IPS-11a (cell line): ENCODE measurements at regions not wholly inside any gene's neighbourhood (a gene's known extent, or its start where the extent isn't known, plus 50 kb on each side); places are given as distances from the start of the nearest gene placed in this dataset.
"Not testable (repeated sequence)": the region's sequence is repeated elsewhere in the genome, so short reads cannot be mapped to it uniquely, and the experiment has no call there.

Experiments used
- H3K4me3 ChIP-seq: one replicate; pipeline ENCODE4 v1.5.1; 2013; ENCODE audit warnings: low read depth, low read length, control low read depth

GRCh38 chr9:104980039-104980654 lies 52.2 kb upstream of the ABCA1 start:
- H3K4me3 ChIP-seq, result no peak overlapping the region

GRCh38 chr9:104981543-104982129 lies 53.7 kb upstream of the ABCA1 start:
- no peak overlapping the region for H3K4me3 ChIP-seq

GRCh38 chr9:104982543-104982942 lies 54.6 kb upstream of the ABCA1 start:
- H3K4me3 ChIP-seq, result no peak overlapping the region

- no peak overlapping the region for H3K4me3 ChIP-seq
These were observed 55.5 kb upstream of the ABCA1 start for GRCh38 chr9:104983491-104983890.

- no peak overlapping the region for H3K4me3 ChIP-seq
These were observed 56.2 kb upstream of the ABCA1 start for GRCh38 chr9:104984121-104984520.

- no peak overlapping the region for H3K4me3 ChIP-seq
These were observed 56.6 kb upstream of the ABCA1 start for GRCh38 chr9:104984542-104984941.

- H3K4me3 ChIP-seq, result no peak overlapping the region
These were observed 57.0 kb upstream of the ABCA1 start for GRCh38 chr9:104984948-104985347.

- H3K4me3 ChIP-seq, result no peak overlapping the region
These were observed 58.1 kb upstream of the ABCA1 start for GRCh38 chr9:104986096-104986495.

GRCh38 chr9:104987743-104988142 lies 59.8 kb upstream of the ABCA1 start:
- H3K4me3 ChIP-seq, result no peak overlapping the region

GRCh38 chr9:104988539-104988938 lies 60.6 kb upstream of the ABCA1 start:
- H3K4me3 ChIP-seq, result no peak overlapping the region

GRCh38 chr9:104991144-104991953 lies 63.4 kb upstream of the ABCA1 start:
- peak overlapping the region; percentile 40 for H3K4me3 ChIP-seq

- no peak overlapping the region for H3K4me3 ChIP-seq
These were observed 64.7 kb upstream of the ABCA1 start for GRCh38 chr9:104992659-104993058.

- no peak overlapping the region for H3K4me3 ChIP-seq
These were observed 65.5 kb upstream of the ABCA1 start for GRCh38 chr9:104993291-104993963.

- H3K4me3 ChIP-seq, result no peak overlapping the region
These were observed 69.6 kb upstream of the ABCA1 start for GRCh38 chr9:104997536-104997935.

- H3K4me3 ChIP-seq, result no peak overlapping the region
These were observed 71.2 kb upstream of the ABCA1 start for GRCh38 chr9:104999136-104999535.

- not testable (repeated sequence) for H3K4me3 ChIP-seq
These were observed 72.6 kb upstream of the ABCA1 start for GRCh38 chr9:105000529-105000928.

GRCh38 chr9:105004466-105005090 lies 76.6 kb upstream of the ABCA1 start:
- H3K4me3 ChIP-seq, result no peak overlapping the region

GRCh38 chr9:105005186-105005585 lies 77.2 kb upstream of the ABCA1 start:
- H3K4me3 ChIP-seq, result no peak overlapping the region

- H3K4me3 ChIP-seq, result no peak overlapping the region
These were observed 78.6 kb upstream of the ABCA1 start for GRCh38 chr9:105006514-105006913.

GRCh38 chr9:105007143-105007542 lies 79.2 kb upstream of the ABCA1 start:
- H3K4me3 ChIP-seq, result no peak overlapping the region

GRCh38 chr9:105010089-105010488 lies 82.1 kb upstream of the ABCA1 start:
- not testable (repeated sequence) for H3K4me3 ChIP-seq
